ENCODE measurements at regions not wholly inside any gene's neighbourhood (a gene's known extent, or its start where the extent isn't known, plus 50 kb on each side); places are given as distances from the start of the nearest gene placed in this dataset.

DNA sequence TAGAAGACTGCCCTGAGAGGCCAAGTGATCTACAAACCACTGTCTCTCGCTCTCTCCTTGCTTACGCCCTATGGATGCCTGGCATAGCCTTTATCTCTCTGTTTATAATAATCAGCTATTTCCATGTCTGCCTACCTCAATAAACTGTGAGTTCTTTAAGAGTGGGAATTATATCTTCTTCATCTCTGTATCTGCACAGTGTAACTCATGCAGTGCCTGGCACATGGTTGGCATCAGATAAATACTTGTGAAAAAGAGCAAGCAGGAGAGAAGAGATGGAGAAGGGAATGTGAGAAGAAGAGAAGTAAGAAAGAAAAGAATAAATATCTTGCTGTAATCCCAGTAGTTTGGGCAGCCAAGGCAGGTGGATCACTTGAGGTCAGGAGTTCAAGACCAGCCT, 94.6 kb upstream of the TNPO1 start:
- TF ChIP-seq POLR2AphosphoS5 (IDR thresholded peaks at IDR 0.05): no peak
- TF ChIP-seq, protein P1, sequence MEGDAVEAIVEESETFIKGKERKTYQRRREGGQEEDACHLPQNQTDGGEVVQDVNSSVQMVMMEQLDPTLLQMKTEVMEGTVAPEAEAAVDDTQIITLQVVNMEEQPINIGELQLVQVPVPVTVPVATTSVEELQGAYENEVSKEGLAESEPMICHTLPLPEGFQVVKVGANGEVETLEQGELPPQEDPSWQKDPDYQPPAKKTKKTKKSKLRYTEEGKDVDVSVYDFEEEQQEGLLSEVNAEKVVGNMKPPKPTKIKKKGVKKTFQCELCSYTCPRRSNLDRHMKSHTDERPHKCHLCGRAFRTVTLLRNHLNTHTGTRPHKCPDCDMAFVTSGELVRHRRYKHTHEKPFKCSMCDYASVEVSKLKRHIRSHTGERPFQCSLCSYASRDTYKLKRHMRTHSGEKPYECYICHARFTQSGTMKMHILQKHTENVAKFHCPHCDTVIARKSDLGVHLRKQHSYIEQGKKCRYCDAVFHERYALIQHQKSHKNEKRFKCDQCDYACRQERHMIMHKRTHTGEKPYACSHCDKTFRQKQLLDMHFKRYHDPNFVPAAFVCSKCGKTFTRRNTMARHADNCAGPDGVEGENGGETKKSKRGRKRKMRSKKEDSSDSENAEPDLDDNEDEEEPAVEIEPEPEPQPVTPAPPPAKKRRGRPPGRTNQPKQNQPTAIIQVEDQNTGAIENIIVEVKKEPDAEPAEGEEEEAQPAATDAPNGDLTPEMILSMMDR (IDR thresholded peaks at IDR 0.05): no peak

All from breast epithelium (tissue), 3 donors.